Activated B cell treated with CpG ODN at 0.5 μM for 24 hours (primary cell): ENCODE measurements at regions not wholly inside any gene's neighbourhood (a gene's known extent, or its start where the extent isn't known, plus 50 kb on each side); places are given as distances from the start of the nearest gene placed in this dataset.

ENCODE experiments used
- ATAC-seq: fragments of 200-7000 bp; cut with Tn5 transposase; one replicate; pipeline ENCODE4 v1.10.0; 2021; ENCODE audit warnings: low read depth, mild to moderate bottlenecking, moderate library complexity
- CTCF ChIA-PET: fragments of 350-600 bp; sonication (Branson Sonifier 250); formaldehyde crosslinking; loops from one replicate; lab custom pipeline; 2021; ENCODE audit warnings: antibody characterized with exemption; lab: Charles Lee
- POLR2A ChIA-PET: fragments of 350-600 bp; sonication (Branson Sonifier 250); formaldehyde crosslinking; loops from one replicate; lab custom pipeline; 2021; ENCODE audit warnings: antibody characterized with exemption; lab: Charles Lee
- DNase-seq: peaks from one replicate; pipeline ENCODE4 v3.0.0; 2022
- H3K27ac Mint-ChIP-seq: one replicate; pipeline ENCODE4 v1.8.0; 2020; ENCODE audit warnings: mixed read lengths
- H3K27me3 Mint-ChIP-seq: one replicate; pipeline ENCODE4 v1.8.0; 2021; ENCODE audit warnings: mixed read lengths
- H3K36me3 Mint-ChIP-seq: one replicate; pipeline ENCODE4 v1.8.0; 2021; ENCODE audit warnings: low read depth, mixed read lengths
- H3K4me1 Mint-ChIP-seq: one replicate; pipeline ENCODE4 v1.8.0; 2021; ENCODE audit warnings: mixed read lengths
- H3K4me3 Mint-ChIP-seq: one replicate; pipeline ENCODE4 v1.8.0; 2020; ENCODE audit warnings: mild to moderate bottlenecking, mixed read lengths
- H3K9me3 Mint-ChIP-seq: one replicate; pipeline ENCODE4 v1.8.0; 2020; ENCODE audit warnings: mixed read lengths
- intact Hi-C: fragments of 100-400 bp; cut with micrococcal nuclease; formaldehyde crosslinking; loops from one replicate; pipeline ENCODE4 v1.15.1; 2024
- TF ChIP-seq, protein P1 (sequence below): fragments of 200-600 bp; IDR thresholded peaks from one replicate; pipeline ENCODE4 v1.8.0; 2022; ENCODE audit warnings: antibody characterized with exemption, mild to moderate bottlenecking

DNA sequence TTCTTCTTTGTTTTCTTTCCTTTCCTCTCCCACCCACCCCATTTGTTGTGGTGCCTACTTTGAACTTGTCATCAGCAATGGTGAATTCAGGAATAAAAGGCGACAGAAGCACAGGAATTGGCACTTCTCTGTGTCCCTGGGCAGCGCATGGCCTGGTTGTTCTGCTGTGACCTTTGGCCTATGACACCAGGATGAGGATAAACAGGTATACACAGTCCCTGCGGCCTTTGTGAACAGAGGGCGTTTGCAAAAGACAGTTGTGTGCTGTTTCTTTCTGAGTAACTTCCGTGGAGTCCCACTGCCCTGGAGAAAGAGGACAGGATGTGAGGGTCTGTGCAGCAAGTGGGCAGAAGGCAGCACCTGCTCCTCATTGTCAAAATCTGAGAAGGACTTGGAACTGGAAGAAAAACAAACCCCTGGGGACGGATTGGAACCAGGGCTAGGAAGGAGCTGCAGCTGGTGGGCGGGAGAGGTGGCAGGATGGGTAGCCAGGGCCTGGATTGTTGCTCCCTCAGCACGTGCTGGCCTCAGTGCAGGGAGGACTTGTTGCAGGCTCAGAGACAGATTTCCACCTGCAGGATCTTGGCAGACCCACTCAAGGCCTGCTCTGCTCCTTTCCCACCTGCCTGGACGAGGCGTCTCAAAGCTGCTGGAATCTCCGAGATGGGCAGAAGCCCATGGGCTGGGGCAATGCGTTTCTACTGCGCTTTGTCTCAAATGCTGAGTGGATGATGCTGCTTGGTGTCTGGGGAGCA is 159.5 kb downstream of the ACKR3 start:
- Mint-ChIP-seq H3K27ac (no peak overlapping the region), H3K4me3 (no peak overlapping the region), H3K36me3 (no peaks in the 10 kb centered on the region), H3K27me3 (peaks cover 9% of the 10 kb centered on the region), H3K4me1 (no peaks in the 10 kb centered on the region), H3K9me3 (no peaks in the 10 kb centered on the region)
- ATAC-seq (no peak), DNase-seq (no peak)
- ChIA-PET POLR2A (no interaction called here), CTCF (no interaction called here)
- intact Hi-C loops: no loop called here
- TF ChIP-seq, protein P1, sequence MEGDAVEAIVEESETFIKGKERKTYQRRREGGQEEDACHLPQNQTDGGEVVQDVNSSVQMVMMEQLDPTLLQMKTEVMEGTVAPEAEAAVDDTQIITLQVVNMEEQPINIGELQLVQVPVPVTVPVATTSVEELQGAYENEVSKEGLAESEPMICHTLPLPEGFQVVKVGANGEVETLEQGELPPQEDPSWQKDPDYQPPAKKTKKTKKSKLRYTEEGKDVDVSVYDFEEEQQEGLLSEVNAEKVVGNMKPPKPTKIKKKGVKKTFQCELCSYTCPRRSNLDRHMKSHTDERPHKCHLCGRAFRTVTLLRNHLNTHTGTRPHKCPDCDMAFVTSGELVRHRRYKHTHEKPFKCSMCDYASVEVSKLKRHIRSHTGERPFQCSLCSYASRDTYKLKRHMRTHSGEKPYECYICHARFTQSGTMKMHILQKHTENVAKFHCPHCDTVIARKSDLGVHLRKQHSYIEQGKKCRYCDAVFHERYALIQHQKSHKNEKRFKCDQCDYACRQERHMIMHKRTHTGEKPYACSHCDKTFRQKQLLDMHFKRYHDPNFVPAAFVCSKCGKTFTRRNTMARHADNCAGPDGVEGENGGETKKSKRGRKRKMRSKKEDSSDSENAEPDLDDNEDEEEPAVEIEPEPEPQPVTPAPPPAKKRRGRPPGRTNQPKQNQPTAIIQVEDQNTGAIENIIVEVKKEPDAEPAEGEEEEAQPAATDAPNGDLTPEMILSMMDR: no peak

DNA sequence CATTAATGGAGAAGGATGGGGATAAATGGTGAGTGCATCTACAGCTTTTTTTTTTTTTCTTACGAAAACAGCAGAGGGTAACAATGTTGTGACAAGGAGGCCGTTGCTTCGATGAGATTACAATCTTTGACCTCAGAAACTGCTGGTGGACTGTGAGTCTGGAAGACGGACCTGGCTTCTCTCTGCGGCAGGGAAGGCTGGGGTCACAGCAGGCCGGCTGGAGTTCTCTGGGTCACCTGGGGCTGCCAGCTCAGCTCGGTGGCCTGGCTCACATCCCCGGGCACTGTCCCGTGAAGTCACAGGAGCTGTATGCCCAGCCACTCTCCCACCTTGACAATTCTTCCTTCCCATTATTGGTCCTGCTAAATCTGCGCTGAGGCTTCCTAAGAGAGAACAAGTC is 160.8 kb downstream of the ACKR3 start:
- no peak overlapping the region for H3K4me3 Mint-ChIP-seq
- ATAC-seq (no peak), DNase-seq (no peak)
- H3K27ac Mint-ChIP-seq: no peak overlapping the region
- H3K27me3 Mint-ChIP-seq: peaks cover 9% of the 10 kb centered on the region
- TF ChIP-seq, protein P1: no peak
- H3K36me3 Mint-ChIP-seq: no peaks in the 10 kb centered on the region
- CTCF ChIA-PET: no interaction called here
- POLR2A ChIA-PET: no interaction called here
- H3K4me1 Mint-ChIP-seq: no peaks in the 10 kb centered on the region
- intact Hi-C loops: no loop called here
- no peaks in the 10 kb centered on the region for H3K9me3 Mint-ChIP-seq

DNA sequence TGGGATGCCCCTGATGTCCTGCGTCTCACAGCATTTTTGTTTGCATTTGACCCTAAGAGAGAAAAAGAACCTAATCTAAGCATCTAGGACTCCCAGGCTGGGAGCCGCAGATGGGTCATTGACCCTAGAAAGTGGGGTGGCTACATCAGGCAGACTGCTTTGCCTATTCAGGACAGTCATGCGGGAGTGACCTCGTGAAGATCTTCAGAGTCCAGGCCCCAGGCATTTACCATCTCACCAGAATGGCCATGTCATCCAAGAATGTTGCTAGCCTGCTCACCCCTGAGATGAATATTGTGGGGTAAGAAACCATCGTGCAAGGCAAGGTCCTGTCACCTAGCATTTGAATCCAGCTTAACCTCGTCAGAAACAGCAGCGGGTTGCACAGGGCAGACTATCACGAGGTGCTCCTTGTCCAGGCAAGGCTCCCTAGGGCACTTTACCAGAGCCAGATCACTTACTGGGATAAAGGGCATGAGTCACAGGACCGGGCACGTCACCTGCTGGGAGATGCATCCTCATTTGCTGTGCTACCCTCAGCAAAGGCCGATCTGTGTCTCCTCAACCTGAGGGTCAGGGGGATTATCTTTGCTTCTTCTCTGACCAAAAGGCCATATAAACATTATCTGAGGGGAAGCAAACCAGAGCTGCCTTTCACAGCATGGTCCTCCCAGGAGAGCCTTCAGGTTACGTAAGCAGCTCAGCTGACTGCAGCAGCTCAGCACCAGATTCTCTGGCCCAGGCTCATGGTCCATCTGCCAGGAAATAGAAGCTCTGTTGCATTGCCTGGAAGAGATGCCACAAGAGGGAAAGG is 162.3 kb downstream of the ACKR3 start:
- H3K36me3 Mint-ChIP-seq: no peaks in the 10 kb centered on the region
- no peaks in the 10 kb centered on the region for H3K9me3 Mint-ChIP-seq

DNA sequence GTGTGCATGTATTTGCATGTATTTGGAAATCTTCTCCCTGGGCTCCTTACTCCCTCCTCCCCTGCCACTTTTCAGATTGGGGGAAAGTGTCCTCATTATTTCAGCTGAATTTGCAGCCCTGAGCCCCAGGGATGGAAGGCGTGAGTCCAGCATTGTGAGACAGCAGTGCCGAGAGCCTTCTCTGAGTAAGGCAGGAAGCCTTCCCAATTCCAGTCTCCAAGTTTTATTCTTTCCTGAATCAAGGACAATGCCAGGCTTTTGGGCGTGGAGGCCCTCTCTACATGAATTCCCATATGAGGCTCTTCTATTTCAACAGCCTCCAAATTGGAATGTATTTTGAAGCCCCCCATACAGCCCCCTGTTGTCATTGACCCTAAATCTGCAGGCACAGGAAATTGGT is 163.5 kb downstream of the ACKR3 start:
- no peak overlapping the region for H3K27ac Mint-ChIP-seq
- TF ChIP-seq, protein P1: no peak
- CTCF ChIA-PET: no interaction called here

More for the DNA sequence above, 162.3 kb downstream of the ACKR3 start:
- Mint-ChIP-seq H3K4me1 (no peaks in the 10 kb centered on the region), H3K27ac (no peak overlapping the region), H3K4me3 (no peak overlapping the region), H3K27me3 (peaks cover 9% of the 10 kb centered on the region)
- ChIA-PET POLR2A (no interaction called here), CTCF (no interaction called here)
- intact Hi-C loops: no loop called here
- TF ChIP-seq, protein P1: no peak
- ATAC-seq (no peak), DNase-seq (no peak)

DNA sequence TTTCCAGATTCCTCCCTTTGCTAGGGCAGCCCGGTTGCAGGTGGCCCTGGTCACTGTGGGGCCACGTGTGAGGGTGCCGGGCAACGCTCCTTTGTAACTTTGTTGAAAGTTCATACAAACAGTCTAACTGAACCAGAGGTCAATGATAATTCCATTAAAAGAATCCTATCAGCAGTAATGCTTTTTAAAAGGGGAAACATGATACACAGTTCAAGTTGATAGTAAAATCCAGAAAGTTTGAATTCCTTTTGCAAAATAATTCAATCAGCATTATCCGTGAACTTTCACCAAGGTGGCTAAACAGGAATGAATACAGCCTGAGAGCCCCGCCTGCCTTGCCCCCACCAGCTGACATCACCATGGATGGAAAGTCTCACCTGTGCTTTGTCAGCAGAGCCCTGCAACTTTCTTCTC is 166.2 kb downstream of the ACKR3 start:
- no peak overlapping the region for H3K27ac Mint-ChIP-seq
- CTCF ChIA-PET: no interaction called here
- no peaks in the 10 kb centered on the region for H3K9me3 Mint-ChIP-seq
- H3K4me3 Mint-ChIP-seq: no peak overlapping the region
- H3K36me3 Mint-ChIP-seq: no peaks in the 10 kb centered on the region
- DNase-seq (no peak), ATAC-seq (no peak)
- intact Hi-C loops: no loop called here
- TF ChIP-seq, protein P1: no peak
- peaks cover 2% of the 10 kb centered on the region for H3K27me3 Mint-ChIP-seq
- POLR2A ChIA-PET: no interaction called here
- H3K4me1 Mint-ChIP-seq: no peaks in the 10 kb centered on the region

More for the DNA sequence above, 163.5 kb downstream of the ACKR3 start:
- H3K36me3 Mint-ChIP-seq: no peaks in the 10 kb centered on the region
- no peak overlapping the region for H3K4me3 Mint-ChIP-seq
- ATAC-seq (no peak), DNase-seq (no peak)
- POLR2A ChIA-PET: no interaction called here
- intact Hi-C loops: no loop called here
- H3K4me1 Mint-ChIP-seq: no peaks in the 10 kb centered on the region
- peaks cover 10% of the 10 kb centered on the region for H3K27me3 Mint-ChIP-seq
- H3K9me3 Mint-ChIP-seq: no peaks in the 10 kb centered on the region
